ENCODE measurements at regions not wholly inside any gene's neighbourhood (a gene's known extent, or its start where the extent isn't known, plus 50 kb on each side); places are given as distances from the start of the nearest gene placed in this dataset.

DNA sequence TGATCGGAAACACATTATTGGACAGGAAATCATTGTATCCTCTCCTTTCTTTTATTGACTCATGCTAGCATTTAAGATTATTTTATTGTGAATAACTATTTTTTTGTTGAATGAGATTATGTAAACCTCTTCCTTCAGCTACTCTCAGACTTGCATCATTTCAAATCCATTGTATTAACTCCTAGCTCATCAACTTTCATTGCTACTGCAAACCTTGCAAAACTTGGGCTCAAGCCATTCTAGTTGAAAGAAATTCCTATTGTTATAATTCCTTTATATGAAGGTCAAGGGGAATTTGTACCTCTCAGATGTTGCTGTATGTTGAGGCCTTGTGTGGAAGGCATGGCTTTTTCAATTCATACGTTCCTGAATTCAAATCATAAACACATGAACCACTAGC lies 1764.6 kb downstream of the SUCLG1 start:
- TF ChIP-seq ESRRA (IDR thresholded peaks at IDR 0.05; ENCODE audit: borderline replicate concordance, low read length) = no peak
- no peak for TF ChIP-seq POLR2A (IDR thresholded peaks at IDR 0.05; ENCODE audit: low read length)
- TF ChIP-seq, protein P1, sequence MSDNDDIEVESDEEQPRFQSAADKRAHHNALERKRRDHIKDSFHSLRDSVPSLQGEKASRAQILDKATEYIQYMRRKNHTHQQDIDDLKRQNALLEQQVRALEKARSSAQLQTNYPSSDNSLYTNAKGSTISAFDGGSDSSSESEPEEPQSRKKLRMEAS (IDR thresholded peaks at IDR 0.05) = no peak
- TF ChIP-seq, protein P2, sequence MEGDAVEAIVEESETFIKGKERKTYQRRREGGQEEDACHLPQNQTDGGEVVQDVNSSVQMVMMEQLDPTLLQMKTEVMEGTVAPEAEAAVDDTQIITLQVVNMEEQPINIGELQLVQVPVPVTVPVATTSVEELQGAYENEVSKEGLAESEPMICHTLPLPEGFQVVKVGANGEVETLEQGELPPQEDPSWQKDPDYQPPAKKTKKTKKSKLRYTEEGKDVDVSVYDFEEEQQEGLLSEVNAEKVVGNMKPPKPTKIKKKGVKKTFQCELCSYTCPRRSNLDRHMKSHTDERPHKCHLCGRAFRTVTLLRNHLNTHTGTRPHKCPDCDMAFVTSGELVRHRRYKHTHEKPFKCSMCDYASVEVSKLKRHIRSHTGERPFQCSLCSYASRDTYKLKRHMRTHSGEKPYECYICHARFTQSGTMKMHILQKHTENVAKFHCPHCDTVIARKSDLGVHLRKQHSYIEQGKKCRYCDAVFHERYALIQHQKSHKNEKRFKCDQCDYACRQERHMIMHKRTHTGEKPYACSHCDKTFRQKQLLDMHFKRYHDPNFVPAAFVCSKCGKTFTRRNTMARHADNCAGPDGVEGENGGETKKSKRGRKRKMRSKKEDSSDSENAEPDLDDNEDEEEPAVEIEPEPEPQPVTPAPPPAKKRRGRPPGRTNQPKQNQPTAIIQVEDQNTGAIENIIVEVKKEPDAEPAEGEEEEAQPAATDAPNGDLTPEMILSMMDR (IDR thresholded peaks at IDR 0.05) = no peak
- TF ChIP-seq, protein P3, sequence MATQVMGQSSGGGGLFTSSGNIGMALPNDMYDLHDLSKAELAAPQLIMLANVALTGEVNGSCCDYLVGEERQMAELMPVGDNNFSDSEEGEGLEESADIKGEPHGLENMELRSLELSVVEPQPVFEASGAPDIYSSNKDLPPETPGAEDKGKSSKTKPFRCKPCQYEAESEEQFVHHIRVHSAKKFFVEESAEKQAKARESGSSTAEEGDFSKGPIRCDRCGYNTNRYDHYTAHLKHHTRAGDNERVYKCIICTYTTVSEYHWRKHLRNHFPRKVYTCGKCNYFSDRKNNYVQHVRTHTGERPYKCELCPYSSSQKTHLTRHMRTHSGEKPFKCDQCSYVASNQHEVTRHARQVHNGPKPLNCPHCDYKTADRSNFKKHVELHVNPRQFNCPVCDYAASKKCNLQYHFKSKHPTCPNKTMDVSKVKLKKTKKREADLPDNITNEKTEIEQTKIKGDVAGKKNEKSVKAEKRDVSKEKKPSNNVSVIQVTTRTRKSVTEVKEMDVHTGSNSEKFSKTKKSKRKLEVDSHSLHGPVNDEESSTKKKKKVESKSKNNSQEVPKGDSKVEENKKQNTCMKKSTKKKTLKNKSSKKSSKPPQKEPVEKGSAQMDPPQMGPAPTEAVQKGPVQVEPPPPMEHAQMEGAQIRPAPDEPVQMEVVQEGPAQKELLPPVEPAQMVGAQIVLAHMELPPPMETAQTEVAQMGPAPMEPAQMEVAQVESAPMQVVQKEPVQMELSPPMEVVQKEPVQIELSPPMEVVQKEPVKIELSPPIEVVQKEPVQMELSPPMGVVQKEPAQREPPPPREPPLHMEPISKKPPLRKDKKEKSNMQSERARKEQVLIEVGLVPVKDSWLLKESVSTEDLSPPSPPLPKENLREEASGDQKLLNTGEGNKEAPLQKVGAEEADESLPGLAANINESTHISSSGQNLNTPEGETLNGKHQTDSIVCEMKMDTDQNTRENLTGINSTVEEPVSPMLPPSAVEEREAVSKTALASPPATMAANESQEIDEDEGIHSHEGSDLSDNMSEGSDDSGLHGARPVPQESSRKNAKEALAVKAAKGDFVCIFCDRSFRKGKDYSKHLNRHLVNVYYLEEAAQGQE (IDR thresholded peaks at IDR 0.05) = no peak
- no peak for TF ChIP-seq MAZ (IDR thresholded peaks at IDR 0.05; ENCODE audit: borderline replicate concordance, low read depth, low read length)
- TF ChIP-seq CHD2 (IDR thresholded peaks at IDR 0.05; ENCODE audit: low read length, partially characterized antibody) = no peak
- no peak for TF ChIP-seq SMC3 (IDR thresholded peaks at IDR 0.05)
